GM13976 (cell line): ENCODE measurements at regions not wholly inside any gene's neighbourhood (a gene's known extent, or its start where the extent isn't known, plus 50 kb on each side); places are given as distances from the start of the nearest gene placed in this dataset.

ENCODE experiments used
- DNase-seq: peaks from one replicate; pipeline ENCODE4 v3.0.0; 2012; ENCODE audit warnings: low spot score
- CTCF ChIP-seq: IDR thresholded peaks from 2 replicates; pipeline ENCODE4 v1.5.1; 2012; ENCODE audit warnings: borderline replicate concordance, mild to moderate bottlenecking; ENCODE audit not compliant: insufficient read depth; ENCODE audit errors: extremely low read depth, missing control alignments, control extremely low read depth
- in situ Hi-C: fragments of 300-500 bp; cut with MboI; formaldehyde crosslinking; loops from one replicate; pipeline ENCODE4 v1.12.0; 2022; ENCODE audit warnings: low sequenced_read_pairs, mixed read lengths, inconsistent platforms; ENCODE audit not compliant: unreplicated experiment

GRCh38 chr19:28486926-28487325 lies 726.0 kb downstream of the UQCRFS1 start:
- in situ Hi-C loops, result no loop called here
- no peak for TF ChIP-seq CTCF
- DNase-seq, result no peak

DNA sequence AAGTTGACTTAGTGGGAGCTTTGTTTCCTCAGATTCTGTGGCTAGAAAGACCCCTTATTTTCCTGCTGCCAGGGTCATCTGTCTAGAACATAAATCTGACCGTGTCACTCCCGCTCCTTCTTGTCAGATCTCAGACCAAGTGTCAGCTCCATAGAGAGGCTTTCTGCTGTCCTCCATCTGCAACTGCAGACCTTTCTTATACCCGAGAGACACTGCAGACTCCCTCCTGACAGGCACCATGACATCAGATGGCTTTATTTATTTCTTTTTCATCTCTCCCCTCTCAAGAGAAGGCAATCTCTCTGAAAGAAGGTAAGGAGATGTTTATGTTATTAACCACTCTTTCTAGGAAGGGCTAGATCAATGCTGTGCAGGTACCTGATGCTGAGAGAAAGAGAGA lies 726.5 kb downstream of the UQCRFS1 start:
- TF ChIP-seq CTCF, result no peak
- in situ Hi-C loops, result no loop called here
- DNase-seq, result no peak

- TF ChIP-seq CTCF, result no peak
- in situ Hi-C loops, result no loop called here
- no peak for DNase-seq
Observed at GRCh38 chr19:28485292-28485691, 727.7 kb downstream of the UQCRFS1 start.

DNA sequence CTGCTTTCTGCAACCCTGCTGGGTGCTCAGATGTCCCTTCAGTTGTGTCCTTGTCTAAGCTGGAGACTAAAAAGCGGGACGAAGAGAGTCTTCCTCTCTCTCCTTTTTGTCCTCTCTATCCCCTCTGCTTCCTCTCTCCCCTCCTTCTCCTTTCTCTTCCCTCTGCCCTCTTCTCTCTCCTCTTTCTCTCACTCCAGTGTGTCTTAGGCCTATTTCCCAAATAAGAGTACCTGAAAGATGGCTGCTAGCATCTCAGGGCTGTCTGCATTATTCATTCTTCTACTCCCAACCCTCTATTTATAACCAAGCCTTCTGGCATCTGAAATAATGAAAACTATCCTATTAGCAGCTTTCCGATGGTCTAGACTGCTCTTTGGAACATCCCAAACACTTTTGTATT lies 729.8 kb downstream of the UQCRFS1 start:
- in situ Hi-C loops, result no loop called here
- no peak for DNase-seq
- no peak for TF ChIP-seq CTCF

- in situ Hi-C loops, result no loop called here
- no peak for DNase-seq
- TF ChIP-seq CTCF, result no peak
Observed at GRCh38 chr19:28482221-28482620, 730.7 kb downstream of the UQCRFS1 start.

DNA sequence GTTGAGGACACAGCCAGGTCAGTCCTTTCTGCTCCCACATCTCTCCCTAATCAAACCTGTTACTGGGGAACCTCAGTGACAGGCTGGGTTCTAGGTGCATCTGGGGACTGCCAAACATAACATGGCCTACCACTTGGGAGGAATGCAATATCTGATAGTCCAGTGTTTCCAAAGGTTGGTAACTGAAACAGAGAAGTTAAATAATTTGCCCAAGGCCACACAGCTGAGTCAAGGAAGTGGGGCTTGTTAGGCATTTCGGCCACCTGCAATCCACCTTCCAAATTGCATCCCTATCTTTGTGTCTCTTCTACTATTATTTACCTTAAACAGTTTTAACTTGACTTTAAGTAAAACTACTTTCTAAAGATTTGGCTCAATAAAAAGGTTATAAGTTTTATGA lies 731.3 kb downstream of the UQCRFS1 start:
- in situ Hi-C loops, result no loop called here
- DNase-seq, result no peak
- no peak for TF ChIP-seq CTCF

- no peak for DNase-seq
- in situ Hi-C loops, result no loop called here
- TF ChIP-seq CTCF, result no peak
Observed at GRCh38 chr19:28475525-28475924, 737.4 kb downstream of the UQCRFS1 start.
